Ectodermal cell (in vitro differentiated cells): ENCODE measurements at regions not wholly inside any gene's neighbourhood (a gene's known extent, or its start where the extent isn't known, plus 50 kb on each side); places are given as distances from the start of the nearest gene placed in this dataset.

Experiments
- H3K27ac ChIP-seq: 2 replicates; pipeline ENCODE4 v1.7.0; 2013; ENCODE audit warnings: mild to moderate bottlenecking, low read depth, low read length; ENCODE audit not compliant: insufficient read depth, poor library complexity, severe bottlenecking
- H3K27me3 ChIP-seq: 2 replicates; pipeline ENCODE4 v1.7.0; 2013; ENCODE audit warnings: mild to moderate bottlenecking, low read length; ENCODE audit not compliant: insufficient read depth, control insufficient read depth, poor library complexity, severe bottlenecking
- H3K36me3 ChIP-seq: one replicate; pipeline ENCODE4 v1.7.0; 2013; ENCODE audit warnings: low read length; ENCODE audit not compliant: control insufficient read depth, insufficient read depth
- H3K4me1 ChIP-seq: one replicate; pipeline ENCODE4 v1.7.0; 2013; ENCODE audit warnings: low read length; ENCODE audit not compliant: control insufficient read depth, insufficient read depth
- H3K4me3 ChIP-seq: 2 replicates; pipeline ENCODE4 v1.7.0; 2013; ENCODE audit warnings: low read depth, low read length, control low read depth; ENCODE audit not compliant: insufficient read depth
- H3K9me3 ChIP-seq: 2 replicates; pipeline ENCODE4 v1.7.0; 2013; ENCODE audit warnings: mild to moderate bottlenecking, low read length, moderate library complexity; ENCODE audit not compliant: control insufficient read depth
- WGBS, 2 experiments: methylation state at CpG; one replicate each; pipeline ENCODE4 v1.1.7; 2013; ENCODE audit warnings: missing lambda C conversion rate in 2 of 2; 5-methylcytosine and 5-hydroxymethylcytosine counted together

GRCh38 chr12:112559784-112560183 lies 141.0 kb downstream of the PTPN11 start:
- Histone ChIP-seq H3K27ac (no peak overlapping the region), H3K36me3 (no peaks in the 10 kb centered on the region), H3K4me3 (no peak overlapping the region), H3K9me3 (no peaks in the 10 kb centered on the region), H3K27me3 (no peaks in the 10 kb centered on the region), H3K4me1 (no peaks in the 10 kb centered on the region)
- 88 to 89% methylated on average over 2 of the region's 2 CpGs for WGBS, 2 experiments

GRCh38 chr12:112564160-112564784 lies 145.5 kb downstream of the PTPN11 start:
- WGBS, 2 experiments, result 81 to 89% methylated on average over 11 of the region's 11 CpGs
- Histone ChIP-seq H3K4me3 (no peak overlapping the region), H3K27ac (no peak overlapping the region), H3K36me3 (no peaks in the 10 kb centered on the region), H3K9me3 (no peaks in the 10 kb centered on the region), H3K4me1 (no peaks in the 10 kb centered on the region), H3K27me3 (no peaks in the 10 kb centered on the region)

- Histone ChIP-seq H3K4me3 (no peak overlapping the region), H3K36me3 (no peaks in the 10 kb centered on the region), H3K9me3 (no peaks in the 10 kb centered on the region), H3K4me1 (no peaks in the 10 kb centered on the region), H3K27me3 (peaks cover 6% of the 10 kb centered on the region), H3K27ac (no peak overlapping the region)
- WGBS, 2 experiments, result 95% methylated on average over 2 of the region's 2 CpGs
Measured at GRCh38 chr12:112568641-112569040, 149.9 kb downstream of the PTPN11 start.

DNA sequence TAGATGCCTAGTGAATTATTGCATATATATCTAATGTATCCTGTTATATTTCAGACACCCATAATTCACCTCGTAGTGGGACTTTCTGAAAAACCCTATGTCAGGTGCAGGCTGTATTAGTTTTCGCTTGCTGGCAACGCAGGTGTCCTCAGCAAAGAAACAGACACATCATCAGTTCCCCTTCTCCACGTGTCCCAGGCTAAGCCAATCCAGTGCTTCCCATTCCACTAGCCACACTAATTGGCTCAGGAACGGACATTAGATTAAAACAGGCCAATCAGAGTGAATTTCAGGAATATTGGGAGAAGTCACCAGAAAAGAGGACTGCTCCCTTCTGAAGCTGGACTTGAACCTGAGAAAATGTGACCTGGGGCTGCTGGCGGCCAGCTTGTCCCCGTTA lies 151.3 kb downstream of the PTPN11 start:
- Histone ChIP-seq H3K4me1 (no peaks in the 10 kb centered on the region), H3K36me3 (no peaks in the 10 kb centered on the region), H3K27me3 (peaks cover 20% of the 10 kb centered on the region), H3K4me3 (no peak overlapping the region), H3K9me3 (no peaks in the 10 kb centered on the region), H3K27ac (no peak overlapping the region)
- WGBS, 2 experiments, result 80 to 81% methylated on average over 7 of the region's 7 CpGs

DNA sequence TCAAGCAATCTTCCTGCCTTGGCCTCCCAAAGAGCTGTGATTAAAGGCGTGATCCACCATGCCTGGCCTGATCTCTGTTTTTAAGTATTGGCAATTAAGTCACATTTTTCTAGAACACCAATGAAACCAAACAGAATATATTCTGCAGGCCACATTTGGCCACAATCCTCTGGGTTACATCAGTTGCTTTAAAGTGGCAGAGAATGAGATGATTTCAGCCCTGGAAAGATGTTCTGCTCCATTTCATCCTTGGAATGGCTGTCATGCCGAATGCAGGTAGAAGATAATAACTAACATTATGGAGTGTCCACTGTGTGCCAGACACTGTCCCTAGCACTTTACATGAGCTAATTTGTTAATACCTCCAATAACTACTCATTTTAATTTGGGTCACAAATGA lies 154.4 kb downstream of the PTPN11 start:
- H3K27me3 ChIP-seq, result peaks cover 41% of the 10 kb centered on the region
- H3K9me3 ChIP-seq, result no peaks in the 10 kb centered on the region
- H3K4me1 ChIP-seq, result peaks cover 9% of the 10 kb centered on the region

GRCh38 chr12:112574896-112575558 lies 156.3 kb downstream of the PTPN11 start:
- H3K27me3 ChIP-seq, result peaks cover 46% of the 10 kb centered on the region

More for the DNA sequence above, 154.4 kb downstream of the PTPN11 start:
- no peak overlapping the region for H3K27ac ChIP-seq
- WGBS, 2 experiments, result 92% methylated on average over 2 of the region's 2 CpGs
- H3K4me3 ChIP-seq, result no peak overlapping the region
- no peaks in the 10 kb centered on the region for H3K36me3 ChIP-seq

DNA sequence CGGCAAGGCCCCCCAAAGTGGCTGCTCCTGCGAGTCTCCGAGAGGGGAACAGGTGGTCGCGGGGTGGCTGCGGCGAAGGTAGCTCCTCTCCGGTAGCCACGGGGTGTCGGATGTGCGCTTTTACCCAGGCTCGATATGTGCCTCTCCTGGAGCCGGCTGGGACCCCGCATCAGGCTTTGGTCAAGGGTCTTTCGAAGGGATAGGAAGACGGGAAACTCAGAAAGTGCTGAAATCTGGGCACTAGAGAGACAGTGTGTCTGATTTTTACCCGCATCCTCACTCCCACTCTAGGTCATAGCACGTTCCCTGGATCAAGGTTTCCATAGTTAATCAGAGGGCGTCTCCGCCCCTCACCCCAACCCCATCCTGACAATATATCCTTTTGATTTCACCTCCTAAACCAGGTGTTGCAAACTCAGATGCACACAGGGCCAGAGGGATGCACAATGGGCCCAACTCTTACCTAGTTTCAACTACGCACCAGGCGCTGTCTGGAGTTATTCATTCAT lies 156.9 kb downstream of the PTPN11 start:
- Histone ChIP-seq H3K27me3 (peaks cover 46% of the 10 kb centered on the region), H3K36me3 (no peaks in the 10 kb centered on the region), H3K27ac (no peak overlapping the region), H3K4me1 (peaks cover 11% of the 10 kb centered on the region), H3K9me3 (no peaks in the 10 kb centered on the region), H3K4me3 (no peak overlapping the region)
- 54 to 55% methylated on average over 22 of the region's 22 CpGs for WGBS, 2 experiments

More at GRCh38 chr12:112574896-112575558, 156.3 kb downstream of the PTPN11 start:
- WGBS, 2 experiments, result 34 to 36% methylated on average over 42 of the region's 42 CpGs
- H3K4me3 ChIP-seq, result peak overlapping the region; percentile 11
- no peaks in the 10 kb centered on the region for H3K36me3 ChIP-seq
- no peaks in the 10 kb centered on the region for H3K9me3 ChIP-seq
- H3K27ac ChIP-seq, result no peak overlapping the region
- H3K4me1 ChIP-seq, result peaks cover 11% of the 10 kb centered on the region

GRCh38 chr12:112577473-112578329 lies 159.0 kb downstream of the PTPN11 start:
- peaks cover 46% of the 10 kb centered on the region for H3K27me3 ChIP-seq
- H3K27ac ChIP-seq, result peak overlapping the region; percentile 27
- H3K36me3 ChIP-seq, result no peaks in the 10 kb centered on the region
- peaks cover 11% of the 10 kb centered on the region for H3K4me1 ChIP-seq
- 12 to 13% methylated on average over 4 of the region's 4 CpGs for WGBS, 2 experiments
- H3K4me3 ChIP-seq, result no peak overlapping the region
- no peaks in the 10 kb centered on the region for H3K9me3 ChIP-seq

DNA sequence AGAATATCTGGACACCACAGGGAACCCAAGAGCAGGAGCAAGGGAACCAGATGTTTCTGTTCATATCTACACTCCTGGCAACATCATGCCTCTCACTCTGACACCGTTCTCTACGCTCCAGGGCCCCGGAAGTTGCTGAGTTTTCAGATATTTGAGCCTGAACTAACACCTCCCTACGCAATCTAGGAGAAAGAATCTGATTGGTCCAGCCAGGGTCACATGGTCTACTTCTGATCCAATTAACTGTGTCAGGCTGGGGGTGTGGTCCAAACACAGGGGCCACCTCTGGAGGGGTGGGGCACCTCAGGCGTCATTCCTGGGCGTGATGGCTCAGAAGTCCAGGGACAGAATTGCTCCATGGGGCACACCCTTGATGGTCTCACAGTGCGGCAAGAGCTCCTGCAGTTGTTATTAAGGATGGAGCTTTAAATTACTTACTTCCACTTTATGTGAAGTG lies 165.5 kb downstream of the PTPN11 start:
- H3K4me3 ChIP-seq, result no peak overlapping the region
- 87 to 95% methylated on average over 7 of the region's 7 CpGs for WGBS, 2 experiments
- no peaks in the 10 kb centered on the region for H3K9me3 ChIP-seq
- H3K27ac ChIP-seq, result no peak overlapping the region
- H3K27me3 ChIP-seq, result peaks cover under 1% of the 10 kb centered on the region
- H3K4me1 ChIP-seq, result no peaks in the 10 kb centered on the region
- no peaks in the 10 kb centered on the region for H3K36me3 ChIP-seq
